ENCODE measurements at regions not wholly inside any gene's neighbourhood (a gene's known extent, or its start where the extent isn't known, plus 50 kb on each side); places are given as distances from the start of the nearest gene placed in this dataset.

DNA sequence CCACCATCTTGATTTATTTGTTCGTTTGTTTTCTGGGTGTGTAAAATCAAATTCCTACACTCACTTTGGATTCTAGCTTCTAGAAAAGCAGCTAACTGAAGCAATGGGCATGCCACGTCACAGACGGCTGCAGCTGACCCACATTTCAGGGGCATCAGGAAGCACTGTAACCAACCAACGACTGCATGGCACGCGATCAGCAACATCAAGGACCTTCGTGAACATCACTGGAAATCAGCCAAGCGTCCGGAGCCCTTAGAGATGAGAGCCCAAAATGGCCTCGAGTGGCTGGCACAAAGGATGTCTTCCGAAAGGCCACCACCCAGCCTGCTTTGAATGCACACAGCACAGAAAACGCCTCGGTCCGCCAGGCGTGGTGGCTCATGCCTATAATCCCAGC is 191.1 kb downstream of the OLFM1 start:
- Histone ChIP-seq H3K36me3 (ENCODE audit: control insufficient read depth in 2 of 2, extremely low read depth in 1 of 2, insufficient read depth in 2 of 2, low read length in 2 of 2) (no peaks in the 10 kb centered on the region), H3K9me1 (ENCODE audit: control insufficient read depth, extremely low read depth, insufficient read depth, low read length) (no peaks in the 10 kb centered on the region), H3K27me3 (ENCODE audit: control insufficient read depth, extremely low read depth, insufficient read depth, low read length) (peaks cover 3% of the 10 kb centered on the region), H3K27ac (ENCODE audit: control insufficient read depth, insufficient read depth, low read length) (no peak overlapping the region), H3K4me3 (ENCODE audit: control insufficient read depth in 2 of 3, extremely low read depth in 1 of 3, insufficient read depth in 2 of 3, low read depth in 1 of 3, low read length in 3 of 3) (no peak overlapping the region), H3K4me2 (ENCODE audit: control insufficient read depth, extremely low read depth, insufficient read depth, low read depth, low read length) (no peak overlapping the region), H3K79me2 (ENCODE audit: control insufficient read depth, insufficient read depth, low read length) (no peaks in the 10 kb centered on the region), H2AFZ (ENCODE audit: control insufficient read depth, low read length) (no peak overlapping the region), H3K9ac (ENCODE audit: control insufficient read depth, extremely low read depth, insufficient read depth, low read length) (no peak overlapping the region), H4K20me1 (ENCODE audit: control insufficient read depth, extremely low read depth, insufficient read depth, low read length) (peaks cover 3% of the 10 kb centered on the region), H3K4me1 (ENCODE audit: control insufficient read depth, extremely low read depth, insufficient read depth, low read length) (no peaks in the 10 kb centered on the region), H3K9me3 (ENCODE audit: control insufficient read depth, low read depth, low read length) (no peaks in the 10 kb centered on the region)
- TF ChIP-seq EZH2 (IDR thresholded peaks at IDR 0.05; ENCODE audit: low read length), result no peak
- TF ChIP-seq, protein P1, sequence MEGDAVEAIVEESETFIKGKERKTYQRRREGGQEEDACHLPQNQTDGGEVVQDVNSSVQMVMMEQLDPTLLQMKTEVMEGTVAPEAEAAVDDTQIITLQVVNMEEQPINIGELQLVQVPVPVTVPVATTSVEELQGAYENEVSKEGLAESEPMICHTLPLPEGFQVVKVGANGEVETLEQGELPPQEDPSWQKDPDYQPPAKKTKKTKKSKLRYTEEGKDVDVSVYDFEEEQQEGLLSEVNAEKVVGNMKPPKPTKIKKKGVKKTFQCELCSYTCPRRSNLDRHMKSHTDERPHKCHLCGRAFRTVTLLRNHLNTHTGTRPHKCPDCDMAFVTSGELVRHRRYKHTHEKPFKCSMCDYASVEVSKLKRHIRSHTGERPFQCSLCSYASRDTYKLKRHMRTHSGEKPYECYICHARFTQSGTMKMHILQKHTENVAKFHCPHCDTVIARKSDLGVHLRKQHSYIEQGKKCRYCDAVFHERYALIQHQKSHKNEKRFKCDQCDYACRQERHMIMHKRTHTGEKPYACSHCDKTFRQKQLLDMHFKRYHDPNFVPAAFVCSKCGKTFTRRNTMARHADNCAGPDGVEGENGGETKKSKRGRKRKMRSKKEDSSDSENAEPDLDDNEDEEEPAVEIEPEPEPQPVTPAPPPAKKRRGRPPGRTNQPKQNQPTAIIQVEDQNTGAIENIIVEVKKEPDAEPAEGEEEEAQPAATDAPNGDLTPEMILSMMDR (optimal IDR thresholded peaks at IDR 0.05 in 1 of 3, IDR thresholded peaks at IDR 0.05 in 1 of 3, conservative IDR thresholded peaks at IDR 0.05 in 1 of 3; ENCODE audit: extremely low read depth in 1 of 3, insufficient read depth in 2 of 3, low read length in 3 of 3), result no peak
- DNase-seq (ENCODE audit: low read depth, low spot score) (no peak), FAIRE-seq (no peak)
- dilution Hi-C loops (cut with MboI; ENCODE audit: extremely low pct_ligation_motif_present, low sequenced_read_pairs), result no loop called here

DNA sequence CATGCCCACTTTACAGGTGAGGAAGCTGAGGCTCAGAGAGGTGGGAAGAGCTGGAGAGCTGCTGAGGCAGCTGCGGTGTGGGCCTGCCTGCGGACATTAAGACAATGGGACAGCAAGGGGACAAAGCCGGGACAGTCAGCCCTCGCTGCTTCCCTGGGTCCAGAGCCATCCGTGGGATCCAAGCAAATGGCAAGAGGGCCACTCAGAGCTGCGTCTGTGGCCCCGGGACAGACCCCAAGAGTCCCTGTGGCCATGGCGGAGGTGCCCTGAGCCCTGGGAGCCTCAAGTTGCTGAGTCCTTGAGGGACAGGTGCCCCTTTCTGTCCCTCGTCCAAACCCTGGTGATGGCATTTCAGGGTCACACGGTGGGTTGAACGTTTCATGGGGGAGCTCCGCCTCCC is 191.9 kb downstream of the OLFM1 start:
- H3K79me2 ChIP-seq (ENCODE audit: control insufficient read depth, insufficient read depth, low read length), result no peaks in the 10 kb centered on the region
- no peak overlapping the region for H3K9ac ChIP-seq (ENCODE audit: control insufficient read depth, extremely low read depth, insufficient read depth, low read length)
- no peak for FAIRE-seq
- H3K9me3 ChIP-seq (ENCODE audit: control insufficient read depth, low read depth, low read length), result no peaks in the 10 kb centered on the region
- H3K4me1 ChIP-seq (ENCODE audit: control insufficient read depth, extremely low read depth, insufficient read depth, low read length), result no peaks in the 10 kb centered on the region
- no peaks in the 10 kb centered on the region for H3K36me3 ChIP-seq (ENCODE audit: control insufficient read depth in 2 of 2, extremely low read depth in 1 of 2, insufficient read depth in 2 of 2, low read length in 2 of 2)
- no peak overlapping the region for H3K4me2 ChIP-seq (ENCODE audit: control insufficient read depth, extremely low read depth, insufficient read depth, low read depth, low read length)
- dilution Hi-C loops (cut with MboI; ENCODE audit: extremely low pct_ligation_motif_present, low sequenced_read_pairs), result no loop called here
- no peak overlapping the region for H3K4me3 ChIP-seq (ENCODE audit: control insufficient read depth in 2 of 3, extremely low read depth in 1 of 3, insufficient read depth in 2 of 3, low read depth in 1 of 3, low read length in 3 of 3)
- no peaks in the 10 kb centered on the region for H3K9me1 ChIP-seq (ENCODE audit: control insufficient read depth, extremely low read depth, insufficient read depth, low read length)
- H2AFZ ChIP-seq (ENCODE audit: control insufficient read depth, low read length), result no peak overlapping the region
- no peak for TF ChIP-seq EZH2 (IDR thresholded peaks at IDR 0.05; ENCODE audit: low read length)
- peaks cover 3% of the 10 kb centered on the region for H4K20me1 ChIP-seq (ENCODE audit: control insufficient read depth, extremely low read depth, insufficient read depth, low read length)
- no peak for DNase-seq (ENCODE audit: low read depth, low spot score)
- no peak overlapping the region for H3K27ac ChIP-seq (ENCODE audit: control insufficient read depth, insufficient read depth, low read length)
- H3K27me3 ChIP-seq (ENCODE audit: control insufficient read depth, extremely low read depth, insufficient read depth, low read length), result peaks cover 10% of the 10 kb centered on the region

DNA sequence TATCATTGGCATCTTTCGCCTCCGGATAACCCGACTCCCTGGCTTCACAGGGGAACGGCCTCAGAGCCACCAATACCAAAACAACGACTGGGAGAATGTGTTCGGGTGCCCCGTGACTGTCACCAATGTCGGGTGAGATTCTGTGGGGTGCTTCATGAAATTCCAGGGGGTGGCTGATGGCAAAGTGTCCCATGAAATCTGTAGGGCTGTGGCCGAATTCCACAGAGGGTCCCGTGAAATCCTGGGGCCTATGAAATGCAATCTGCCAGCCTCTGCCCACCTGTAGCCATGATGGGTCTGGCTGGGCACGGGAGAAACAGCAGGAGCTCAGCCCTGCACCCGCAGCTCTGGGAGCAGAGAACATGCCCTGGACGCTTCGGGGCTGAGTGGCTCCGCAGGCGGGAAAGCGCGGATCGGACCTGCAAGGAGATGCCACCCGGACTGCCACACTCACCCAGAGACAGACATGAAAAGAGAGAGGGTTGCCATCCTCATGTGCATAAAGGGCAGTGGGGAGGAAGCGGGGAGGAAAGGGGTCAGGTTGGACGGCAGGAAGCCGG is 192.4 kb downstream of the OLFM1 start:
- H3K9ac ChIP-seq (ENCODE audit: control insufficient read depth, extremely low read depth, insufficient read depth, low read length), result no peak overlapping the region
- no peak for DNase-seq (ENCODE audit: low read depth, low spot score)
- no peak overlapping the region for H3K4me2 ChIP-seq (ENCODE audit: control insufficient read depth, extremely low read depth, insufficient read depth, low read depth, low read length)
- peaks cover 13% of the 10 kb centered on the region for H3K27me3 ChIP-seq (ENCODE audit: control insufficient read depth, extremely low read depth, insufficient read depth, low read length)
- H3K4me3 ChIP-seq (ENCODE audit: control insufficient read depth in 2 of 3, extremely low read depth in 1 of 3, insufficient read depth in 2 of 3, low read depth in 1 of 3, low read length in 3 of 3), result no peak overlapping the region
- dilution Hi-C loops (cut with MboI; ENCODE audit: extremely low pct_ligation_motif_present, low sequenced_read_pairs), result no loop called here
- H4K20me1 ChIP-seq (ENCODE audit: control insufficient read depth, extremely low read depth, insufficient read depth, low read length), result peaks cover 3% of the 10 kb centered on the region
- no peaks in the 10 kb centered on the region for H3K9me3 ChIP-seq (ENCODE audit: control insufficient read depth, low read depth, low read length)
- H2AFZ ChIP-seq (ENCODE audit: control insufficient read depth, low read length), result no peak overlapping the region
- no peaks in the 10 kb centered on the region for H3K36me3 ChIP-seq (ENCODE audit: control insufficient read depth in 2 of 2, extremely low read depth in 1 of 2, insufficient read depth in 2 of 2, low read length in 2 of 2)
- TF ChIP-seq, protein P1 (optimal IDR thresholded peaks at IDR 0.05 in 1 of 3, IDR thresholded peaks at IDR 0.05 in 1 of 3, conservative IDR thresholded peaks at IDR 0.05 in 1 of 3; ENCODE audit: extremely low read depth in 1 of 3, insufficient read depth in 2 of 3, low read length in 3 of 3), result no peak
- TF ChIP-seq EZH2 (IDR thresholded peaks at IDR 0.05; ENCODE audit: low read length), result no peak
- H3K27ac ChIP-seq (ENCODE audit: control insufficient read depth, insufficient read depth, low read length), result no peak overlapping the region
- H3K9me1 ChIP-seq (ENCODE audit: control insufficient read depth, extremely low read depth, insufficient read depth, low read length), result no peaks in the 10 kb centered on the region
- no peaks in the 10 kb centered on the region for H3K4me1 ChIP-seq (ENCODE audit: control insufficient read depth, extremely low read depth, insufficient read depth, low read length)
- FAIRE-seq, result no peak
- no peaks in the 10 kb centered on the region for H3K79me2 ChIP-seq (ENCODE audit: control insufficient read depth, insufficient read depth, low read length)

All from keratinocyte (primary cell).